Fibroblast of the aortic adventitia (primary cell): ENCODE measurements at regions not wholly inside any gene's neighbourhood (a gene's known extent, or its start where the extent isn't known, plus 50 kb on each side); places are given as distances from the start of the nearest gene placed in this dataset.

Experiments used
- DNase-seq: peaks from one replicate; pipeline ENCODE4 v3.0.0-alpha.2; 2010; ENCODE audit warnings: low read depth
- H3K4me3 ChIP-seq: 2 replicates; pipeline ENCODE4 v1.5.1; 2011; ENCODE audit warnings: low read depth, mild to moderate bottlenecking, control low read depth, low read length, moderate library complexity
- CTCF ChIP-seq: IDR thresholded peaks from 2 replicates; pipeline ENCODE4 v1.5.1; 2011; ENCODE audit warnings: mild to moderate bottlenecking, low read length, control low read depth, inconsistent platforms; ENCODE audit not compliant: insufficient read depth

- H3K4me3 ChIP-seq, result no peak overlapping the region
- DNase-seq, result no peak
- no peak for TF ChIP-seq CTCF
Observed at GRCh38 chr2:120658042-120658769, 77.5 kb upstream of the GLI2 start.

GRCh38 chr2:120658770-120659158 lies 76.9 kb upstream of the GLI2 start:
- no peak for TF ChIP-seq CTCF
- no peak for DNase-seq
- H3K4me3 ChIP-seq, result no peak overlapping the region

DNA sequence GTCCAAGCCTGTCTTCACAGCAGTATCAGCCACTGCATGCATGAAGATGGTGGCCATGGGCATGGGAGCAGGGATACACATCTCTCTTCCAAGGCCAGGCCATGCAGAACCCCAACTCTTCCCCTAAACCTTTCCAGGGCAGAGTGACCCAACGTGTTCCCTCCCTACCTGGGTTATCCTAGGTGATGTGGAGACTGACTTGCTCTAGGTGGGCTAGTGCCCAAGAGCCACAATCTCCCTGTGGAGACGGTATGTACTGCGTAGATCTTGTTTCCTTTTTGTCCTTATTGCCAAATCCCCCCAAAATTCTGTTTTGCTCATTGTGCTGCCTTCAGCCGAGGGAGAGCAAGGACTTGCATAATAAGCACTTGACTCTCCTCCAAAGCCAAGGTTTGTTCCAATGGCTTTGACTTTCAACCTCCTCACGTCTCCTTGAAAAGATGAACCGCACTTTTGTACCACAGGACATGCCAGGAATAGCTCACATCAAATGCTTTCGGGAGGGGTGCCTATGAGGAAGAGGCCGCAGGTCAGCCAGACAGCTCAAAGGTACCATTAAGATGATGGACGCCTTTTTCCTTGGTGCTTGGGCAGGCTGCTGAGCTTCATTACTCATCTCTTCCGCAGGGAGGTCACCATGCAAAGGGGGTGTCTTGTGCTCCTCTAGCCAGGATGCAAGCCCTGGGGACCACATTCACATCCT lies 76.2 kb upstream of the GLI2 start:
- H3K4me3 ChIP-seq, result no peak overlapping the region
- DNase-seq, result no peak
- no peak for TF ChIP-seq CTCF

GRCh38 chr2:120660056-120660694 lies 75.5 kb upstream of the GLI2 start:
- no peak for TF ChIP-seq CTCF
- H3K4me3 ChIP-seq, result no peak overlapping the region
- DNase-seq, result no peak

DNA sequence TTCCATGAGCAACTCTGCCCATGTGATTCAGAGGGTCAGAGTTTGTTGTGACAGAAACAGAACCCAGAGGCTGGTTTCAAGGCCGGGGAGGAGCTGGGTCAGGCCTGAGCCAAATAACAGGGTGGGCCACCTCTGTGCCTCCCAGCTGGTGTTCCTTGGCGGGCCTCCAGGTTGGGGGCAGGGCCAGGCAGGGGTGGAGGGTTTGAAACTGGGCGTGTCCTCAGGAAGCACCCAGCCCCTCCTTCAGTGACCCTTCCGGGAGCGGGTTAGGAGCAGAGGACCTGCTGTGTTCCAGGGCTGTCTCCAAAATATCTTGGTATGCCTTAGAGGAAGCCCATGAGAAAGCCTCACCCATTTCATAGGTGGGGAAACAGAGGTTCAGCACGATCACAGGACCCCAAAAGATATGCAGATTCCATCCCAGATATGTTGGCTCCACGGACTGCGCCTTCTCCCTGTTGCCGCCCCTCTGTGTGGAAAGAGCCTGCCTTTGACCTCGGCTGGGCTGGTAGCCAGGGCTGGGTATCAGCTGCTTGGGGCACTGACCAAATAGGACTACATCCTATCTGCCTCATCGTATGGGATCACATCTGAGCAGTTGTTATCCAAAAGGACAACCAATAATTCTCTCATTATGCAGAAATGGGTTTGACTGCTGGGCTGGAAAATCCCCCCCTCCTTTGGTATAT lies 74.8 kb upstream of the GLI2 start:
- DNase-seq, result no peak
- no peak for TF ChIP-seq CTCF

DNA sequence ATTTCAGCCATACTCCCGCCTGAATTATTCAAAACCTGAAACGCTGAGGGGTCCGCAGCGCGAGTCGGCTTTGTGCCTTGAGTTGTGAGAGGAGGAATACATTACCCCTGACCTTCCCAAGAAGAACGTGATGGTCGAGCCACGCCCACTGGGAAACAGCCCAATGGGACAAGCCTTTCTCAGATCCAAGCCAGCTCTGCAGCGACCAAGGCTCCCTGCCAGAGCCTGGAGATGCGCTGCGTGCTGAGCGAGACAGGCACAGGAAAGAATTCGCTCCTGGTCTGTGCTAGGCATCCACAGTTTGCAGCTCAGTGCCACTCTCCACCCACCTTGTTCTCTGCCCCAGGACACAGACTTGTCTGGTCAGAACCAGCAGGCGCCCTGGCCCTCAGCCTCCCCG lies 74.1 kb upstream of the GLI2 start:
- no peak for TF ChIP-seq CTCF
- H3K4me3 ChIP-seq, result no peak overlapping the region
- DNase-seq, result no peak

More for the DNA sequence above, 74.8 kb upstream of the GLI2 start:
- H3K4me3 ChIP-seq, result no peak overlapping the region
